ENCODE measurements at regions not wholly inside any gene's neighbourhood (a gene's known extent, or its start where the extent isn't known, plus 50 kb on each side); places are given as distances from the start of the nearest gene placed in this dataset.
"Not testable (repeated sequence)": the region's sequence is repeated elsewhere in the genome, so short reads cannot be mapped to it uniquely, and the experiment has no call there.

GRCh38 chr18:5830902-5831301, 64.4 kb downstream of the TMEM200C start:
- DNase-seq (ENCODE audit: low spot score in 2 of 2); intact Hi-C loops (cut with DNase I; ENCODE audit: low total_unique reads); H3K4me3 ChIP-seq (ENCODE audit: low read depth, poor library complexity, severe bottlenecking): not testable (repeated sequence)
- WGBS, 2 donors, result 91 to 100% methylated on average over 1 of the region's 1 CpG

- intact Hi-C loops (cut with DNase I; ENCODE audit: low total_unique reads), result no loop called here
- 93 to 96% methylated on average over 1 of the region's 1 CpG for WGBS, 2 donors
- H3K4me3 ChIP-seq (ENCODE audit: low read depth, poor library complexity, severe bottlenecking), result no peak overlapping the region
- DNase-seq (ENCODE audit: low spot score in 2 of 2), result no peak
- TF ChIP-seq CTCF (IDR thresholded peaks at IDR 0.05), result no peak
- no peak for TF ChIP-seq POLR2A (IDR thresholded peaks at IDR 0.05)
Measured at GRCh38 chr18:5828913-5829312, 66.4 kb downstream of the TMEM200C start.

- 86 to 90% methylated on average over 4 of the region's 4 CpGs for WGBS, 2 donors
- DNase-seq (ENCODE audit: low spot score in 2 of 2), result no peak
- intact Hi-C loops (cut with DNase I; ENCODE audit: low total_unique reads), result no loop called here
Measured at GRCh38 chr18:5825663-5826062, 69.7 kb downstream of the TMEM200C start.

GRCh38 chr18:5824370-5824984, 70.8 kb downstream of the TMEM200C start:
- H3K4me3 ChIP-seq (ENCODE audit: low read depth, poor library complexity, severe bottlenecking), result no peak overlapping the region
- WGBS, 2 donors, result 38 to 39% methylated on average over 5 of the region's 5 CpGs
- no peak for DNase-seq (ENCODE audit: low spot score in 2 of 2)
- intact Hi-C loops (cut with DNase I; ENCODE audit: low total_unique reads), result no loop called here
- TF ChIP-seq CTCF (IDR thresholded peaks at IDR 0.05) (no peak), POLR2A (IDR thresholded peaks at IDR 0.05) (no peak)

More at GRCh38 chr18:5825663-5826062, 69.7 kb downstream of the TMEM200C start:
- TF ChIP-seq POLR2A (IDR thresholded peaks at IDR 0.05), result no peak
- no peak for TF ChIP-seq CTCF (IDR thresholded peaks at IDR 0.05)
- no peak overlapping the region for H3K4me3 ChIP-seq (ENCODE audit: low read depth, poor library complexity, severe bottlenecking)

- no peak for TF ChIP-seq POLR2A (IDR thresholded peaks at IDR 0.05)
- no peak for TF ChIP-seq CTCF (IDR thresholded peaks at IDR 0.05)
- DNase-seq (ENCODE audit: low spot score in 2 of 2), result no peak
- no peak overlapping the region for H3K4me3 ChIP-seq (ENCODE audit: low read depth, poor library complexity, severe bottlenecking)
- WGBS, 2 donors, result 73 to 78% methylated on average over 1 of the region's 1 CpG
- intact Hi-C loops (cut with DNase I; ENCODE audit: low total_unique reads), result no loop called here
Measured at GRCh38 chr18:5817816-5818215, 77.5 kb downstream of the TMEM200C start.

GRCh38 chr18:5806860-5807259, 88.5 kb downstream of the TMEM200C start:
- intact Hi-C loops (cut with DNase I; ENCODE audit: low total_unique reads), result no loop called here

More at GRCh38 chr18:5806860-5807259, 88.5 kb downstream of the TMEM200C start:
- H3K4me3 ChIP-seq (ENCODE audit: low read depth, poor library complexity, severe bottlenecking), result no peak overlapping the region
- TF ChIP-seq POLR2A (IDR thresholded peaks at IDR 0.05), result no peak
- TF ChIP-seq CTCF (IDR thresholded peaks at IDR 0.05), result no peak
- 88 to 92% methylated on average over 5 of the region's 5 CpGs for WGBS, 2 donors
- no peak for DNase-seq (ENCODE audit: low spot score in 2 of 2)

Measured in lower leg skin (tissue), 4 donors.